Neural progenitor cell (in vitro differentiated cells): ENCODE measurements at regions not wholly inside any gene's neighbourhood (a gene's known extent, or its start where the extent isn't known, plus 50 kb on each side); places are given as distances from the start of the nearest gene placed in this dataset.
A peak's percentile ranks its signal among the peaks of the same experiment; 100 is the strongest.
"Not testable (repeated sequence)": the region's sequence is repeated elsewhere in the genome, so short reads cannot be mapped to it uniquely, and the experiment has no call there.

ENCODE experiments used
- DNase-seq: peaks from one replicate; pipeline ENCODE4 v3.0.0-alpha.2; 2016; ENCODE audit warnings: low spot score
- H2AFZ ChIP-seq: fragments of 200-600 bp; sonication (generic); replicated peaks from 2 replicates; pipeline ENCODE4 v1.6.1; 2016; ENCODE audit warnings: antibody characterized with exemption
- H3F3A ChIP-seq: fragments of 200-600 bp; sonication (generic); 2 replicates; pipeline ENCODE4 v1.6.1; 2016; ENCODE audit warnings: antibody characterized with exemption, low read depth
- H3K27ac ChIP-seq: fragments of 200-600 bp; sonication (generic); 2 replicates; pipeline ENCODE4 v1.5.1; 2016; ENCODE audit warnings: mild to moderate bottlenecking
- H3K27me3 ChIP-seq: fragments of 200-600 bp; sonication (generic); 2 replicates; pipeline ENCODE4 v1.6.1; 2016; ENCODE audit warnings: mild to moderate bottlenecking, moderate library complexity
- H3K36me3 ChIP-seq: fragments of 200-600 bp; sonication (generic); 2 replicates; pipeline ENCODE4 v1.5.1; 2016
- H3K4me1 ChIP-seq: fragments of 200-600 bp; sonication (generic); 2 replicates; pipeline ENCODE4 v1.6.1; 2016; ENCODE audit warnings: mixed run types
- H3K4me2 ChIP-seq: fragments of 200-600 bp; sonication (generic); 2 replicates; pipeline ENCODE4 v1.6.1; 2016
- H3K4me3 ChIP-seq: fragments of 200-600 bp; sonication (generic); 2 replicates; pipeline ENCODE4 v1.5.1; 2016
- H3K79me2 ChIP-seq: fragments of 200-600 bp; sonication (generic); 2 replicates; pipeline ENCODE4 v1.6.1; 2016; ENCODE audit warnings: low read depth
- H3K9ac ChIP-seq: fragments of 200-600 bp; sonication (generic); 2 replicates; pipeline ENCODE4 v1.6.1; 2016
- H3K9me3 ChIP-seq: fragments of 200-600 bp; sonication (generic); 2 replicates; pipeline ENCODE4 v1.5.1; 2016; ENCODE audit warnings: low read depth
- H4K20me1 ChIP-seq: fragments of 200-600 bp; sonication (generic); 2 replicates; pipeline ENCODE4 v1.6.1; 2016; ENCODE audit warnings: low read depth
- H3K27ac Mint-ChIP-seq: 3 replicates; pipeline ENCODE4 v1.8.0; 2021; ENCODE audit warnings: mixed read lengths
- H3K27me3 Mint-ChIP-seq: 2 replicates; pipeline ENCODE4 v1.8.0; 2022; ENCODE audit warnings: low read depth, mild to moderate bottlenecking, inconsistent platforms, moderate library complexity, mixed read lengths; ENCODE audit not compliant: insufficient read depth
- H3K36me3 Mint-ChIP-seq: 3 replicates; pipeline ENCODE4 v1.8.0; 2021; ENCODE audit warnings: mixed read lengths
- H3K4me1 Mint-ChIP-seq: 3 replicates; pipeline ENCODE4 v1.8.0; 2021; ENCODE audit warnings: mixed read lengths
- H3K4me3 Mint-ChIP-seq: 3 replicates; pipeline ENCODE4 v1.8.0; 2021; ENCODE audit warnings: mild to moderate bottlenecking, moderate library complexity, mixed read lengths
- H3K9me3 Mint-ChIP-seq: 3 replicates; pipeline ENCODE4 v1.8.0; 2020; ENCODE audit warnings: mixed read lengths
- EZH2 ChIP-seq: fragments of 200-600 bp; sonication (generic); IDR thresholded peaks from 2 replicates; pipeline ENCODE4 v1.6.1; 2017; ENCODE audit warnings: antibody characterized with exemption, mild to moderate bottlenecking, moderate library complexity
- EZH2phosphoT487 ChIP-seq: fragments of 200-600 bp; sonication (generic); IDR thresholded peaks from 2 replicates; pipeline ENCODE4 v1.6.1; 2017; ENCODE audit warnings: antibody characterized with exemption
- TF ChIP-seq, protein P1 (sequence below): fragments of 200-600 bp; sonication (generic); IDR thresholded peaks from 2 replicates; pipeline ENCODE4 v1.5.1; 2017; ENCODE audit warnings: antibody characterized with exemption, mild to moderate bottlenecking

GRCh38 chr7:130794619-130794922 lies 60.6 kb upstream of the KLF14 start:
- Mint-ChIP-seq H3K9me3 (peaks cover 8% of the 10 kb centered on the region), H3K36me3 (no peaks in the 10 kb centered on the region), H3K27me3 (no peaks in the 10 kb centered on the region), H3K4me1 (peaks cover 4% of the 10 kb centered on the region), H3K27ac (no peak overlapping the region), H3K4me3 (no peak overlapping the region)
- no peaks in the 10 kb centered on the region for H3K36me3 ChIP-seq
- H4K20me1 ChIP-seq, result no peaks in the 10 kb centered on the region
- no peaks in the 10 kb centered on the region for H3K4me1 ChIP-seq
- no peak overlapping the region for H3K4me3 ChIP-seq
- no peak overlapping the region for H3K9ac ChIP-seq
- H3K9me3 ChIP-seq, result no peaks in the 10 kb centered on the region
- H2AFZ ChIP-seq, result peak overlapping the region; percentile 50
- TF ChIP-seq EZH2, result no peak
- TF ChIP-seq, protein P1, sequence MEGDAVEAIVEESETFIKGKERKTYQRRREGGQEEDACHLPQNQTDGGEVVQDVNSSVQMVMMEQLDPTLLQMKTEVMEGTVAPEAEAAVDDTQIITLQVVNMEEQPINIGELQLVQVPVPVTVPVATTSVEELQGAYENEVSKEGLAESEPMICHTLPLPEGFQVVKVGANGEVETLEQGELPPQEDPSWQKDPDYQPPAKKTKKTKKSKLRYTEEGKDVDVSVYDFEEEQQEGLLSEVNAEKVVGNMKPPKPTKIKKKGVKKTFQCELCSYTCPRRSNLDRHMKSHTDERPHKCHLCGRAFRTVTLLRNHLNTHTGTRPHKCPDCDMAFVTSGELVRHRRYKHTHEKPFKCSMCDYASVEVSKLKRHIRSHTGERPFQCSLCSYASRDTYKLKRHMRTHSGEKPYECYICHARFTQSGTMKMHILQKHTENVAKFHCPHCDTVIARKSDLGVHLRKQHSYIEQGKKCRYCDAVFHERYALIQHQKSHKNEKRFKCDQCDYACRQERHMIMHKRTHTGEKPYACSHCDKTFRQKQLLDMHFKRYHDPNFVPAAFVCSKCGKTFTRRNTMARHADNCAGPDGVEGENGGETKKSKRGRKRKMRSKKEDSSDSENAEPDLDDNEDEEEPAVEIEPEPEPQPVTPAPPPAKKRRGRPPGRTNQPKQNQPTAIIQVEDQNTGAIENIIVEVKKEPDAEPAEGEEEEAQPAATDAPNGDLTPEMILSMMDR, result no peak
- no peak for TF ChIP-seq EZH2phosphoT487
- H3K79me2 ChIP-seq, result no peaks in the 10 kb centered on the region
- H3K27me3 ChIP-seq, result no peaks in the 10 kb centered on the region
- H3F3A ChIP-seq, result no peaks in the 10 kb centered on the region
- H3K4me2 ChIP-seq, result no peak overlapping the region
- DNase-seq, result no peak
- H3K27ac ChIP-seq, result no peak overlapping the region

DNA sequence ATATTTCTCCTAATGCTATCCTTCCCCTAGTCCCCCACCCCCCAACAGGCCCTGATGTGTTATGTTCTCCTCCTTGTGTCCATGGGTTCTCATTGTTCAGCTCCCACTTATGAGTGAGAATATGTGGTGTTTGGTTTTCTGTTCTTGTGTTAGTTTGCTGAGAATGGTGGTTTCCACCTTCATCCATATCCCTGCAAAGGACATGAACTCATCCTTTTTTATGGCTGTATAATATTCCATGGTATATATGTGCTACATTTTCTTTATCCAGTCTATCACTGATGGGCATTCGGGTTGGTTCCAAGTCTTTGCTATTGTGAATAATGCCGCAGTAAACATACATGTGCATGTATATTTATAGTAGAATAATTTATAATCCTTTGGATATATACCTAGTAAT lies 62.4 kb upstream of the KLF14 start:
- H3K27ac ChIP-seq, H3K27me3 ChIP-seq, H3K9me3 Mint-ChIP-seq, H3K36me3 Mint-ChIP-seq, H3K36me3 ChIP-seq, H3K4me3 Mint-ChIP-seq, H3K9me3 ChIP-seq, H3K4me1 ChIP-seq, H4K20me1 ChIP-seq, H3K27me3 Mint-ChIP-seq, H3K79me2 ChIP-seq, H3K9ac ChIP-seq, H3K27ac Mint-ChIP-seq, H3K4me3 ChIP-seq, H2AFZ ChIP-seq, H3K4me2 ChIP-seq, H3F3A ChIP-seq, H3K4me1 Mint-ChIP-seq, DNase-seq: not testable (repeated sequence)

DNA sequence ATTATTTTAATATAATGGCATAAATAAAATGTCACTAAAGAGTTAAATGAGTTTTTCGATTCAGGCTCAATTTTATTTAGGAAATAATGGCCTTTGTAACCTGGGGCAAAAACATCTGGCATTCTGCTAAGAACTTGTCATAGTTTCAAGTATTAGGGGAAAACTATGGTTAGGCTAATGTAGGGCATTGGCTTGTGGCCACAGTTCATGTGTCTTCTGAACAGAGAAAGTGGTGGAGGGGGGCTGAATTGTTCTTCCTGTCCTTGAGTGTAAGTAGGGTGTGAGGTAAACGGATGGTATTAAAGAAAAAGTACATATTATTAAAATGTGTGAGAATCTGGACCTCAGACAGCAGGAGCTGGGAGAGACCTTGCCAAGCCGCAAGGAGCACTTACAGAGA lies 69.1 kb upstream of the KLF14 start:
- Histone ChIP-seq H3K4me1 (no peaks in the 10 kb centered on the region), H2AFZ (no peak overlapping the region), H3K27ac (no peak overlapping the region), H3K36me3 (no peaks in the 10 kb centered on the region), H3K4me3 (no peak overlapping the region), H3K4me2 (no peak overlapping the region), H3K27me3 (no peaks in the 10 kb centered on the region), H3K9ac (no peak overlapping the region), H3K79me2 (no peaks in the 10 kb centered on the region), H3F3A (no peaks in the 10 kb centered on the region), H4K20me1 (no peaks in the 10 kb centered on the region), H3K9me3 (no peaks in the 10 kb centered on the region)
- TF ChIP-seq, protein P1, result no peak
- TF ChIP-seq EZH2 (no peak), EZH2phosphoT487 (no peak)
- Mint-ChIP-seq H3K27me3 (peaks cover 4% of the 10 kb centered on the region), H3K36me3 (no peaks in the 10 kb centered on the region), H3K27ac (no peak overlapping the region), H3K4me3 (no peak overlapping the region), H3K9me3 (no peaks in the 10 kb centered on the region), H3K4me1 (no peaks in the 10 kb centered on the region)
- no peak for DNase-seq

- H3K36me3 Mint-ChIP-seq, result no peaks in the 10 kb centered on the region
- no peaks in the 10 kb centered on the region for H3K27me3 ChIP-seq
- H2AFZ ChIP-seq, result no peak overlapping the region
- H3K4me1 ChIP-seq, result no peaks in the 10 kb centered on the region
- no peak overlapping the region for H3K4me3 ChIP-seq
- no peaks in the 10 kb centered on the region for H3K9me3 Mint-ChIP-seq
- no peak overlapping the region for H3K27ac ChIP-seq
- DNase-seq, result no peak
- no peaks in the 10 kb centered on the region for H3K36me3 ChIP-seq
- H3K4me2 ChIP-seq, result no peak overlapping the region
- H3K27me3 Mint-ChIP-seq, result peaks cover 4% of the 10 kb centered on the region
- H3K79me2 ChIP-seq, result no peaks in the 10 kb centered on the region
- H3K4me3 Mint-ChIP-seq, result no peak overlapping the region
- no peaks in the 10 kb centered on the region for H3F3A ChIP-seq
- H4K20me1 ChIP-seq, result no peaks in the 10 kb centered on the region
- H3K4me1 Mint-ChIP-seq, result no peaks in the 10 kb centered on the region
- H3K9me3 ChIP-seq, result no peaks in the 10 kb centered on the region
- no peak overlapping the region for H3K9ac ChIP-seq
- TF ChIP-seq EZH2phosphoT487, result no peak
- TF ChIP-seq, protein P1, result no peak
- H3K27ac Mint-ChIP-seq, result no peak overlapping the region
Observed at GRCh38 chr7:130804220-130804619, 70.2 kb upstream of the KLF14 start.

- not testable (repeated sequence) for H3K27ac Mint-ChIP-seq, H3K4me3 Mint-ChIP-seq, DNase-seq, H3K9ac ChIP-seq, H3K36me3 ChIP-seq, H4K20me1 ChIP-seq, H2AFZ ChIP-seq, H3K27ac ChIP-seq, H3K4me2 ChIP-seq, H3K27me3 ChIP-seq, H3F3A ChIP-seq, H3K4me3 ChIP-seq, H3K9me3 ChIP-seq, H3K4me1 ChIP-seq, H3K4me1 Mint-ChIP-seq, H3K36me3 Mint-ChIP-seq, H3K79me2 ChIP-seq, H3K27me3 Mint-ChIP-seq, H3K9me3 Mint-ChIP-seq
Observed at GRCh38 chr7:130812819-130813218, 78.8 kb upstream of the KLF14 start.
